NAMALWA (cell line): ENCODE measurements at regions not wholly inside any gene's neighbourhood (a gene's known extent, or its start where the extent isn't known, plus 50 kb on each side); places are given as distances from the start of the nearest gene placed in this dataset.
A peak's percentile ranks its signal among the peaks of the same experiment; 100 is the strongest.
"Not testable (repeated sequence)": the region's sequence is repeated elsewhere in the genome, so short reads cannot be mapped to it uniquely, and the experiment has no call there.

ENCODE experiments used
- DNase-seq: peaks from one replicate; pipeline ENCODE4 v3.0.0-alpha.2; 2015; ENCODE audit warnings: low spot score

- DNase-seq, result peak; percentile 30
Measured at GRCh38 chr15:31487811-31488436, 161.3 kb downstream of the KLF13 start.

- DNase-seq, result peak; percentile 83
Measured at GRCh38 chr15:31488437-31489204, 162.0 kb downstream of the KLF13 start.

GRCh38 chr15:31489281-31489680 is 162.6 kb downstream of the KLF13 start:
- no peak for DNase-seq

- peak; percentile 70 for DNase-seq
Measured at GRCh38 chr15:31489801-31490646, 163.4 kb downstream of the KLF13 start.

- DNase-seq, result no peak
Measured at GRCh38 chr15:31494786-31495185, 168.2 kb downstream of the KLF13 start.

- no peak for DNase-seq
Measured at GRCh38 chr15:31495281-31495680, 168.6 kb downstream of the KLF13 start.

GRCh38 chr15:31497838-31498237 is 171.2 kb downstream of the KLF13 start:
- no peak for DNase-seq

GRCh38 chr15:31498329-31498728 is 171.7 kb downstream of the KLF13 start:
- no peak for DNase-seq

GRCh38 chr15:31498756-31499155 is 172.1 kb downstream of the KLF13 start:
- DNase-seq, result no peak

- no peak for DNase-seq
Measured at GRCh38 chr15:31499236-31499952, 172.8 kb downstream of the KLF13 start.

GRCh38 chr15:31499953-31500765 is 173.5 kb downstream of the KLF13 start:
- no peak for DNase-seq

- DNase-seq, result no peak
Measured at GRCh38 chr15:31500766-31501449, 174.3 kb downstream of the KLF13 start.

- DNase-seq, result no peak
Measured at GRCh38 chr15:31501536-31502157, 175.0 kb downstream of the KLF13 start.

GRCh38 chr15:31502541-31503229 is 176.1 kb downstream of the KLF13 start:
- DNase-seq, result no peak

- DNase-seq, result no peak
Measured at GRCh38 chr15:31503256-31503655, 176.6 kb downstream of the KLF13 start.

- no peak for DNase-seq
Measured at GRCh38 chr15:31503758-31504461, 177.3 kb downstream of the KLF13 start.

- no peak for DNase-seq
Measured at GRCh38 chr15:31504462-31504839, 177.8 kb downstream of the KLF13 start.

- DNase-seq, result not testable (repeated sequence)
Measured at GRCh38 chr15:31507573-31507972, 180.9 kb downstream of the KLF13 start.

- DNase-seq, result no peak
Measured at GRCh38 chr15:31508656-31509055, 182.0 kb downstream of the KLF13 start.
